HepG2 (cell line): ENCODE measurements at regions not wholly inside any gene's neighbourhood (a gene's known extent, or its start where the extent isn't known, plus 50 kb on each side); places are given as distances from the start of the nearest gene placed in this dataset.

Source experiments
- AHDC1 ChIP-seq: sonication (generic); formaldehyde crosslinking; IDR thresholded peaks from 2 replicates; pipeline ENCODE4 v1.5.1; 2020; ENCODE audit warnings: mild to moderate bottlenecking, missing genetic modification reagents, borderline replicate concordance
- CC2D1A ChIP-seq: sonication (generic); formaldehyde crosslinking; IDR thresholded peaks from 2 replicates; pipeline ENCODE4 v1.8.1; 2023; ENCODE audit warnings: mild to moderate bottlenecking, missing genetic modification reagents
- GLMP ChIP-seq: sonication (generic); formaldehyde crosslinking; IDR thresholded peaks from 2 replicates; pipeline ENCODE4 v1.9.0; 2021; ENCODE audit warnings: missing genetic modification reagents, mild to moderate bottlenecking, borderline replicate concordance
- GTF3A ChIP-seq: sonication (generic); formaldehyde crosslinking; conservative IDR thresholded peaks from 2 replicates; pipeline ENCODE4 v1.4.0; 2020; ENCODE audit warnings: mild to moderate bottlenecking, missing genetic modification reagents
- HMGA1 ChIP-seq: sonication (generic); formaldehyde crosslinking; conservative IDR thresholded peaks from 2 replicates; pipeline ENCODE4 v1.4.0; 2020; ENCODE audit warnings: missing genetic modification reagents
- MTA1 ChIP-seq: sonication (generic); formaldehyde crosslinking; IDR thresholded peaks from 2 replicates; pipeline ENCODE4 v1.4.0; 2020; ENCODE audit warnings: missing genetic modification reagents, mild to moderate bottlenecking, borderline replicate concordance
- TCF7L2 ChIP-seq: IDR thresholded peaks from 2 replicates; pipeline ENCODE4 v1.6.1; 2011; ENCODE audit warnings: mild to moderate bottlenecking, low read depth, low read length, moderate library complexity
- TFAP4 ChIP-seq: sonication (generic); IDR thresholded peaks from 2 replicates; pipeline ENCODE4 v1.6.1; 2016; ENCODE audit warnings: low read depth, borderline replicate concordance
- ZNF598 ChIP-seq: sonication (generic); formaldehyde crosslinking; IDR thresholded peaks from 2 replicates; pipeline ENCODE4 v1.5.1; 2020; ENCODE audit warnings: mild to moderate bottlenecking, missing genetic modification reagents, borderline replicate concordance
- ZNF746 ChIP-seq: sonication (generic); formaldehyde crosslinking; IDR thresholded peaks from 2 replicates; pipeline ENCODE4 v1.8.0; 2022; ENCODE audit warnings: mild to moderate bottlenecking, missing genetic modification reagents

- TF ChIP-seq AHDC1 (no peak), TFAP4 (no peak), ZNF746 (CRISPR knock-in tag) (no peak), HMGA1 (no peak), ZNF598 (CRISPR knock-in tag) (no peak), MTA1 (CRISPR knock-in tag) (no peak), TCF7L2 (no peak), CC2D1A (CRISPR knock-in tag) (no peak), GLMP (no peak), GTF3A (CRISPR knock-in tag) (no peak)
Measured at GRCh38 chr3:174720717-174721116, 138.4 kb upstream of the NAALADL2 start (continued).
